Right renal pelvis (tissue), 4 donors: ENCODE measurements at regions not wholly inside any gene's neighbourhood (a gene's known extent, or its start where the extent isn't known, plus 50 kb on each side); places are given as distances from the start of the nearest gene placed in this dataset.

Source experiments
- DNase-seq, 4 donors: peaks; one replicate each; pipeline ENCODE4 v3.0.0-alpha.2; 2013; ENCODE audit warnings: low read depth in 4 of 4, low spot score in 3 of 4, missing footprints in 1 of 4

DNA sequence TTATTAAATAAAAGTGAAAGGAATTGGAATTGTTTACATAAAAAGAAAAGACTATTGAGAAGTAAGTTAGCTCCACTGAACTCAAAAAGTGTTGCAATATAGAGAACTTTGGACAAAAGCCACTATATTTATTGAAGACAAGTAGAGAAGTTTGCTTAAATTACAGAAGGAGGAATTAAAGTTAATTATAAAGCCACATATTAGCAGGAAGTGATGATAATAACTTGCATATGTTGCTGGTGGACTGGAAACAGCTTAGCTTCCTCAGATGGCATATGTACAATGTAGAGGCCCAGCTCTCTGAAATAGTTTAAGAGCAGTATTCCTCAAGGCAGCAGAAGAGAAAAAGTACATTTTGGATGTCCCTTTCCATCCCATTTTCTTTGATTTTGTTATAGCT, 400.7 kb downstream of the GATA3 start:
- no peak for DNase-seq

- no peak for DNase-seq
Measured at GRCh38 chr10:8456386-8456785, 401.9 kb downstream of the GATA3 start.

- no peak for DNase-seq
Measured at GRCh38 chr10:8460626-8461025, 406.1 kb downstream of the GATA3 start.

DNA sequence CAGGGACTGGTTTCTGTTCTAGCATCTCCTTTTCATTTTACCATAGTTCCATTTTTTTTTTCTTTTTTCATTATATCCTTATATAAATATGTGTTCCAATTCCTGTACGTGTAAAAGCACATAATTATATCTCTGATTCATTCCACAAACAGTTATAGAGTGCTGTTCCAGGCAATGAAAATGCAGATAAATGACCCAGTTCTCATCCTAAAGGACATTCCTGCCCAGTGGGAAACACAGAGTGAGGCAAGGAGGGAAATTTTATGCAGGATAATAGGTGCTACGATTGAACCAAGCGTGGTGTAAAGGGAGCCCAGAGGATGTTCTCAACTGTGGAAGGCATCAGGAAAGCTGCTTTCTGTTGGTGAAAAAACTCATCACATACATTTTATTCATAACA, 408.1 kb downstream of the GATA3 start:
- DNase-seq: no peak

DNA sequence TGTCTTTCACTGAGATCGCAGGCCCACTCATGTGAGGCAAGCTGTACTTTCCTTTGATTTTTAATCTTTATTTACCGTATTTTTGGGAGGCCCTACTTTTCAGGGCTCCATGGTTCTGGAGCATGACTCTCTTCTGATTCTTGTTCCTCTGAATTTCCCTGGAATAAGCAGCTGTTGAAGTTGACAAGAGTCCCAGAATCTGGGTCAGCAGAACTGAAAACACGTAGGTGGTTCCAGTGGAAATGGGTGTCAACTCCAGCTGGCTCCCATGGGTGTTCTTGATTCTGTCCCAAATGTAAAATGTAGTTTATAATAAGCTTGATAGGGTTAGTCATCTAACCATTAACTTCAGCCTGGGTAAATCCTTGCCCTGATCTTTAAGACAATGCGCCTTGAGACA, 409.4 kb downstream of the GATA3 start:
- no peak for DNase-seq

DNA sequence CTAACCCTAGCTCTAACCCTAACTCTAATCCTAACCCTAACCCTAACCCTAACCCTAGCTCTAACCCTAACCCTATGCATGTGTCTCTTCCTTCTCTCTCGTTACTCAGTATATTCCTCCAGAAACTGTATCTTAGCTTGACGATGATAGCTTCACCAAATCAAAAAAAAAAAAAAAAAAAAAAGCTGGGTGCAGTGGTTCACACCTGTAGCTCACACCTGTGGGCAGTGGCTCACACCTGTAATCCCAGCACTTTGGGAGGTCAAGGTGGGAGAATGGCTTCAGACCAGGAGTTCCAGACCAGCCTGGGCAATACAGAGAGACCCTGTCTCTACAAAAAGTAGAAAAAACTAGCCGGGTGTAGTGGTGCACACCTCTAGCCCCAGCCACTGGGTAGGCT, 414.0 kb downstream of the GATA3 start:
- DNase-seq: no peak

- DNase-seq: no peak
Measured at GRCh38 chr10:8473205-8473604, 418.7 kb downstream of the GATA3 start.

DNA sequence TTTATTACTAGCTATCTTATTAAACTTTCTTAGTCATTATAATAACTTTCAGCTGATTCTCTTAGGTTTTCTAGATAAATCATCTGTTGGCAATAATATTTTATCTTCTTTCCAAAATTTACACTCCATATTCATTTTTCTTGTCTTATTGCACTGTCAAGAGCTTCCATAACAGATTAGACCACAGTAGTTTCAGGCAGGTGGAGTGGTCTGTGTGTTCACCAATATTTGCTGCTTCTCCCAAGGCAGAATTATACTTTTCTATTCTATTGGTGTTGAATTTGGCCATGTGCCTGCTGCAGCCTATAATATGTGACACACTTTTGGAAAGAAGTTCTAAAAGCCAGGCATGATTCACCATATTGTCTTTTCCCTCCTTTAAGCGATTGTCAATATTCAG, 422.8 kb downstream of the GATA3 start:
- DNase-seq: no peak

DNA sequence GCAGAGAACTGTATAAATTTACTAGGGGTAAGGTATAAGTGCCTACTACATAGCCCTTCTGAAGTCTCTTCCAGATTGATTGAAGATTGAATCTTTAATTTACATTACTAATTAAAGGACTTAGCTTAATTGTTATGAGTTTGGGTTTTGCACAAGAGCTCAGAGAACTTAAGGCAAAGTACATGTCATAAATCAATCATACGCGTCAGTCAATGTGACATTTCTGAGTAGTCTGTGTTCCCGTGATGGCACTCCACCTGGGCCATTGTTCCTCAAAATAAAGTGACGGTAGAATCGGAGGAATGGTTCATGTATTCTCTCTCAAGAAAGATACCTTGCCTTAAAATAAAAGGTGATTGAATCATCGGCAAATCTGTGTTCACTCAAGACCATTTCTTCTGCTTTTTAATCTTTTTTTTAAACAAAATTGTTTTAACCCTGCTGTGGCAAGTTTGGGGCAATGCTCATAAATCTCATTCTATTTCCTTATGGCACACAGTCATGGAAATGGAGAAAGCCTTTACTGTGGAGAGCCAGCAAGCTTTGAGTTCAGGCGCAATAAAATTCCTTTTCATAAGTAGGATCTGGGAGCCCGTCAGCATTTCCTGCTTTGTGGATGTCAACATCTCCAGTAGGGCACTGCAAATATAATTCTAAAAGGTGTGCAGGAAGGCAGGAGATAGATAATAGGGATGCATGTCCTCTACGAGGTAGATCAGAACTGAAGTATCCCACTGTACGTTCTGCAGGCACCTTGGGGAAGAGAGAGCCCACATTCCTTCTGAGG, 427.4 kb downstream of the GATA3 start:
- no peak for DNase-seq

GRCh38 chr10:8485032-8485431, 430.5 kb downstream of the GATA3 start:
- no peak for DNase-seq

GRCh38 chr10:8487346-8487745, 432.9 kb downstream of the GATA3 start:
- no peak for DNase-seq

DNA sequence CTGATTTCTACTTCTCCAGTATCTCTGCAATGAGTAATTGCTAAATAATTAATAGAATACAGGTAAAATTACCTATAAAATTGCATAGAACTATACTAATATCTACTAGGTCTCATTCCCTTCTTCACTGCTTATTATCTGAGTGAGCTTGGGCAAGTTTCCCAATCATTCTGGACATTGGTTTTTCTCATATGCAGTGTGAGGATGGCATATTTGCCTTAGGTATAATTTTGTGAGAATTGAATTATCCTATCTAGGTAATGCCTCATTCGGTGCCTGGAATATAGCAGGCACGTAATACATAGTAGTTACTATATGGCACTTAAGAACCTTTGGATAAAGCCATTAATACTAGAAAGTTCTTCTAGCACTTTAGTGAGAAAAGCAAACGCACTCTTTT, 434.7 kb downstream of the GATA3 start:
- no peak for DNase-seq

DNA sequence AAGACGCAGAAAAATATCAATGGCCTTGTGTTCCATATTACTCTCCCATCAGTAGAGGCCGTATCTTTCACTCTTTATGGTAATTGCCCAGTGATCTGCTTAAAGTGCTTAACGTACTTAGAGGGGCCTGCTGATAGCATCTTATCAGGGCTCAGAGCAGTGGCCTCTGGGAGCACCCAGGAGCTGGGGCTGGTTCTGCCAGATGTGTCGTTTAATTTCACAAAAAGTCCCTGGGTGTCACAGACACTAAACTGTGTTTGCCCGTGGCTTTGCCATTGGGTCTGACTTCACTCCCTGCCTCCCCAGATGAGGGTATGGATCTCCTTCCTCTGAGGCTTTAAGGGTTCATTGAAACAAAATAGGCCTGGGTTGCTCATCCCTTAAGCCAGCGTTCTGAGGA, 435.3 kb downstream of the GATA3 start:
- no peak for DNase-seq

DNA sequence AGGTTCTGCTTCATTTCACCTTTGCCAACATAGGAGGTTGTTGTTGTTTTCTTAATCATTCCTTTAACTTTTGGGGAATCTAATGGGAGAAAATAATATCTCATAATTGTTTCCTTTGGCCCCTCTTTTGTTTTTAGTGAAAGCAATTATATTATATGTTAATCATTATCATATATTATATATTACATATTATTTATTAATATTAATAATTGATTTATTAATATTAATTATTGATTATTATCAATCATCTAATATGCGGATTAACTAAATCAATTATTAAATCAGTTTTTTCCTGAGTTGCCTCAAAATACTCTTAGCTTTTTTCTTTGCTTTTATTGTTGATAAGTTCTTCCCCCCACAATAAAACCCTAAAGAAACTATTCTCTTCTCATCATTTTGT, 443.8 kb downstream of the GATA3 start:
- DNase-seq: no peak

DNA sequence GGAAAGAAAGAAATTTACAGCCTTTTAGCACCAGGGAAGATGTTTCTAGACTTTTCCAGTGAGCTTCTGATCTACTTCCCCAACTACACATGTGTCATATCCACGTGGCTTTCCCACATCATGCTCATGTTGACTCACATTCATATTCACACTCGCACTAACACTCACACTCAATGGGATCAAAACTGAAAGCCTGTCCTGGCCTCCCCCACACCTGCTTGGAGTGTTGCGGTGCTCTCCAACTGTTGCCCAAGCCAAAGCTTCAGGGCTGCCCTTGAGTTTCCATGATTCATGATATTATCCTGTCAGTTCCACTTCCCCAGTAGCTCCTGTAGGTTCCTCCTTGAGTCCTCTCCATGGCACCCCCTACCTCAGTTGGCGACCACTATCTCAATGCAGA, 444.4 kb downstream of the GATA3 start:
- DNase-seq: no peak

DNA sequence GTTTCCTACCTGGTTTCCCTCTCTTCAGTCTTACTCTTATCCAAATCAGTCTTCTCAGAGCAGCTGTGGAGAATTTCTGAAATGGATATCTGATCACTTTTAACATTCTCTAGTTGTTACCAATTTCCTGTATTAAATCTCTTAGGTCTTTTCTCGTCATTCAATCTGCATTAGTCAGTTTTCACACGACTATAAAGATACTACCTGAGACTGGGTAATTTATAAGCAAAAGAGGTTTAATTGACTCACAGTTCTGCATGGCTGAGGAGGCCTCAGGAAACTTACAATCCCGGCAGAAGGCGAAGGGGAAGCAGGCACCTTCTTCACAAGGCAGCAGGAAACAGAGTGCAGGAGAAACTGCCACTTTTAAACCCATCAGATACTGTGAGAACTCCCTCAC, 444.8 kb downstream of the GATA3 start:
- DNase-seq: no peak

- DNase-seq: no peak
Measured at GRCh38 chr10:8499752-8500390, 445.4 kb downstream of the GATA3 start.

- no peak for DNase-seq
Measured at GRCh38 chr10:8502573-8502972, 448.1 kb downstream of the GATA3 start.

DNA sequence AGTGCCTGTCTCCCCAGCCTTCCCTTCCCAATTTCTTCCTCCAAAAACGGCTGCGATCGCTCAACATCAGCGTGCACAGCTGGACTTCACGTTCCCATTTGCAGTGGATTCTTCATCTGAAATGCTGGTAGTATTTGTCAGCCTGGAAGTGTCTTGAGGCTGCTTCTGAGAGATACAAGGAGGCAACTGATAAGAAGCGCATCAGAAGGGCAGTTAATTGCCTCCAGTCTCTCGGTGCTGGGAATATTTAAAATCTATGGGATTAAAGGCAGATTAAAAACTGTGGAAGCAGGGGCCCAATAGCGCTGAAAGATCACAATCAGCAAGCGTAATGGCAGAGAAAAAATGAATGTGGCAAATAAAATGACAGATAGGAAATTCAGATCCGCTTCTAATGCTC, 450.0 kb downstream of the GATA3 start:
- no peak for DNase-seq

DNA sequence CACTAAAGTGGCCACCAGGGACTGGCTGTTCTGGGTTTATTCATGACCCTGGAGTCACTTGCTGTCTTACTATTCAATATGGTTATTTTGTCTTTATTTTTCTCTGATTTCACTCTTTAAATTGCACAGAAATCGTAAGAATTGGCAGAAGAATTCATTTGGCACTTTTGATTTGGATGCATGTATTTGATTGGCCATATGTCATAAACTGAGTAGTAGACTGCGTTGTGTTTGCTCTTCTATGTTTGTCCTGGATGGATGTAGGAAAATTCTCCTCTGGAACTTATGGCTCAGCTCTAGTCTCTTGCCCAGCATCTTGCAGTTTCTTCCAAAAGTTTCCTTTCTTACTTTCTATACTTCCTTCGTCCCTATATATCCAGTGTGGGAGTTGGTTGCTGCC, 452.7 kb downstream of the GATA3 start:
- DNase-seq: no peak

DNA sequence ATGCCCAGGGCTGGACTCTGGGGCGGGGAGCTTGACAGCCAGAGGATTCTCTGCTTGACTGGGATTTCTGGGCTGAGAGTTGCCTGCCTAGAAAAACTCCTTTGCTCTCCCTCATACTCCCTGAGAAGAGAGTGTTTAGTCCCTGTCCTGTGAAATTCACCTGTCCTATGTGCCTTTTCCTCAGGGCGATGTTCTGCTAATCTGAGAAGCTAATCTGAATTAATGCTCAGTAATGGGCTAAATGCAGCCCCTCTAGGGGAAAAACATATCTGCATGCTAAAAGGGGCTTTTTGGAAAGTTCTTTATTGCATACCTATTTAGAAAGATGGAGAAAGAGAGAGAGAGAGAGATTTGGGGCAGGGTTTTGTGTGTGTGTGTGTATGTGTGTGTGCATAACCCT, 454.4 kb downstream of the GATA3 start:
- no peak for DNase-seq

GRCh38 chr10:8510471-8510870, 456.0 kb downstream of the GATA3 start:
- DNase-seq: no peak

DNA sequence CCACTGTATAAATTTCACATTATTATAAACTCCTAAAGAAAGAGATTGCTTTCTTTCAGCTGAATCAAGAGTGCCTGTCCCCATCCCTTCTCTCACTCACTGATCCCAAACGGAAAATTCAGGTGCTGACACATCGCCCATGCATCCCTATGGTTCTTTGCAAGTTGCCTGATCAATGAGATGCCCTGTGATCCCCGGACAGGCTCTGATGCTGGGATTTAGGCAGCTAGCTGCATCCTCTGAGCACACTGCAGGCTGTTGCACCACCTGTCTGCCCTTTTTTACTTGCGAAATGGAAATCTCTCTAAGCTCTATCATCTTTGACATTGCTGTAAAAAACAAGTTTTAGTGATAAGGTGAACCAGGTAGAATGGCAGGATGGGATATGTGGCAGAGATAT, 456.5 kb downstream of the GATA3 start:
- no peak for DNase-seq
